ENCODE measurements at regions not wholly inside any gene's neighbourhood (a gene's known extent, or its start where the extent isn't known, plus 50 kb on each side); places are given as distances from the start of the nearest gene placed in this dataset.

GRCh38 chr1:57982852-57983251, 559.0 kb upstream of the DAB1 start:
- TF ChIP-seq EGR1 (IDR thresholded peaks at IDR 0.05; ENCODE audit: low read depth) (no peak), EZH2 (IDR thresholded peaks at IDR 0.05) (no peak), POLR2AphosphoS5 (IDR thresholded peaks at IDR 0.05; ENCODE audit: low read depth, low read length) (no peak), MAX (IDR thresholded peaks at IDR 0.05) (no peak), EZH2phosphoT487 (IDR thresholded peaks at IDR 0.05; ENCODE audit: borderline replicate concordance) (no peak), YY1 (IDR thresholded peaks at IDR 0.05; ENCODE audit: extremely low read depth, insufficient replicate concordance, low read depth, low read length) (no peak)
